Ascending aorta (tissue), 2 donors: ENCODE measurements at regions not wholly inside any gene's neighbourhood (a gene's known extent, or its start where the extent isn't known, plus 50 kb on each side); places are given as distances from the start of the nearest gene placed in this dataset.

Experiments
- DNase-seq, 2 donors: peaks; one replicate each; pipeline ENCODE4 v3.0.0-alpha.2; 2019; ENCODE audit warnings: low spot score in 2 of 2
- H3K27ac ChIP-seq, 2 donors: fragments of 200-600 bp; sonication (generic); one replicate each; pipeline ENCODE4 v1.5.1; 2016 to 2017; ENCODE audit warnings: mild to moderate bottlenecking in 1 of 2
- H3K27me3 ChIP-seq: fragments of 200-600 bp; sonication (generic); one replicate; pipeline ENCODE4 v1.5.1; 2017
- H3K36me3 ChIP-seq, 2 donors: fragments of 200-600 bp; sonication (generic); one replicate each; pipeline ENCODE4 v1.5.1; 2016
- H3K4me1 ChIP-seq, 2 donors: fragments of 200-600 bp; sonication (generic); one replicate each; pipeline ENCODE4 v1.5.1; 2016 to 2017; ENCODE audit warnings: mild to moderate bottlenecking in 1 of 2
- H3K4me3 ChIP-seq, 2 donors: fragments of 200-600 bp; sonication (generic); one replicate each; pipeline ENCODE4 v1.5.1; 2016 to 2017; ENCODE audit warnings: mild to moderate bottlenecking in 1 of 2
- H3K9me3 ChIP-seq, 2 donors: fragments of 200-600 bp; sonication (generic); one replicate each; pipeline ENCODE4 v1.5.1; 2016
- intact Hi-C: fragments of 100-400 bp; cut with DNase I; formaldehyde crosslinking; loops from one replicate; pipeline ENCODE4 v1.15.1; 2023
- TF ChIP-seq, protein P1 (sequence below), 3 experiments: fragments of 200-600 bp in 2 of 3; fragments of 450-650 bp in 1 of 3; sonication (generic) in 2 of 3; IDR thresholded peaks; one replicate each; pipeline ENCODE4 v1.5.1; 2016 to 2019; ENCODE audit warnings: antibody characterized with exemption in 3 of 3, mild to moderate bottlenecking in 1 of 3, moderate library complexity in 1 of 3

DNA sequence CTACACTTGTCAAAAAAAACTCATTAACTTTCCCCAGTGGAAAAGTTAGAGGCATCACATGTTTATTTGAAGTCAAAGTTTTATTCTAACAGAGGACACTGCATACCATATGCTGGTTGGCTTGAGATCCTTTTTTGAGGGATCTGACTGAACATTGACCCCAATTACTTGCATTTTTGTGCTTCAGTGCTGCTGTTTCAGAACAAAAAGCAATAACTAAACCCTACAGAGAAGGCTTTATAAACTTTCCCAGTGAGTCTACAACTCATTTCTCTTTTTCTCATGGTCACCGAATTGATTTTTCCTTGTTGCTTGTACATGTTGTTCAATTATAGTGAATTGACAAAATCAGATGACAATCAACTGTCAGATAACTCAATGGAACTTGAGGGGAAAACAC lies 69.3 kb upstream of the PHYHIPL start:
- H3K4me3 ChIP-seq, result no peak overlapping the region
- no peaks in the 10 kb centered on the region for H3K27me3 ChIP-seq
- H3K27ac ChIP-seq, result no peak overlapping the region
- intact Hi-C loops, result no loop called here
- TF ChIP-seq, protein P1, sequence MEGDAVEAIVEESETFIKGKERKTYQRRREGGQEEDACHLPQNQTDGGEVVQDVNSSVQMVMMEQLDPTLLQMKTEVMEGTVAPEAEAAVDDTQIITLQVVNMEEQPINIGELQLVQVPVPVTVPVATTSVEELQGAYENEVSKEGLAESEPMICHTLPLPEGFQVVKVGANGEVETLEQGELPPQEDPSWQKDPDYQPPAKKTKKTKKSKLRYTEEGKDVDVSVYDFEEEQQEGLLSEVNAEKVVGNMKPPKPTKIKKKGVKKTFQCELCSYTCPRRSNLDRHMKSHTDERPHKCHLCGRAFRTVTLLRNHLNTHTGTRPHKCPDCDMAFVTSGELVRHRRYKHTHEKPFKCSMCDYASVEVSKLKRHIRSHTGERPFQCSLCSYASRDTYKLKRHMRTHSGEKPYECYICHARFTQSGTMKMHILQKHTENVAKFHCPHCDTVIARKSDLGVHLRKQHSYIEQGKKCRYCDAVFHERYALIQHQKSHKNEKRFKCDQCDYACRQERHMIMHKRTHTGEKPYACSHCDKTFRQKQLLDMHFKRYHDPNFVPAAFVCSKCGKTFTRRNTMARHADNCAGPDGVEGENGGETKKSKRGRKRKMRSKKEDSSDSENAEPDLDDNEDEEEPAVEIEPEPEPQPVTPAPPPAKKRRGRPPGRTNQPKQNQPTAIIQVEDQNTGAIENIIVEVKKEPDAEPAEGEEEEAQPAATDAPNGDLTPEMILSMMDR (IDR thresholded peaks at IDR 0.05), result no peak
- DNase-seq, result no peak
- no peaks in the 10 kb centered on the region for H3K9me3 ChIP-seq
- H3K4me1 ChIP-seq, result no peaks in the 10 kb centered on the region
- H3K36me3 ChIP-seq, result no peaks in the 10 kb centered on the region

DNA sequence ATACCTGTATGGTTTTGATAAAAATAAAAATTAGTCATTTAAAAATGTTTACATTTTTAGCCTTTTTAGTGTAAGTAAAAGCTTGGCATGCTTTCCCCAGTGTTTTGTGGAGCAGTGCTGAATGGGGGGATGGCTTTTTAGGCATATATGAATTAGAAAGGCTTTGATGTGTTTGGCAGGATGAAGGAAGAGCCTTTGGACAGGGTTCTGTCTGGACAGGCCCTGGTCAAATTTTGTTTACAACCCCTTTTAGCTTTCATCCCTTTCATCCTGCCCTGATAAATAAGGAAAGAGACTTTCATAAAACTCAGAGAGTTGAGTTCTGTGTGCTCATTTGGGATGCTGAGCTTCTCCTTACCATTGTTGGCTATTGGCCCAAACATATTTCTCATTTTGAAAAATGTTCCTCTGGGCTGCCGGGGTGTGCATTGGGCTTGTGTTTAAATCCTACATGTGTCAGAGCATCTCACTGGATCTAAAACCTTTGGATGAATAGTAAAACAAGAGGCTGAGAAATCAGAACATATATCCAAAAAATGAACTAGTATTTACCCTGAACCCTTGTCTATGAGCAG lies 68.1 kb upstream of the PHYHIPL start:
- Histone ChIP-seq H3K27ac (no peak overlapping the region), H3K36me3 (no peaks in the 10 kb centered on the region), H3K27me3 (no peaks in the 10 kb centered on the region), H3K9me3 (no peaks in the 10 kb centered on the region), H3K4me1 (no peaks in the 10 kb centered on the region), H3K4me3 (no peak overlapping the region)
- TF ChIP-seq, protein P1 (IDR thresholded peaks at IDR 0.05), result no peak
- intact Hi-C loops, result no loop called here
- no peak for DNase-seq

DNA sequence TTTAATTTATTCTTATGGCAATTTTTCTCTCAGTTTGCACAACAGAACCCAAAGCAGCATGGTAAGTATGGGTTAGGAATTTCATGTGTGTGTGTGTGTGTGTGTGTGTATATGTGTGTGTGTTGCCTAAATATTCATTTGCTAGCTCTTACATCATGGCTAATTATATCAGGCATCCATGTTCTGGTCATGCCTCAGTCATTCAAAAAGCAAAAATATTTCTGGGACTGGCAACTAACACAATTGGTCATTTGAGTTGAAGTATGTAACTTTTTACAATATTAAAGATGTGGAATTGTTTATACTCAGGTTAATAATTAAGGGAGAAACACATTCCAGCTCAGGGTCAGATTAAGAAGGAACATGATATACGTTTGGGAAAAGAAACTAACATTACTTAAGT lies 67.6 kb upstream of the PHYHIPL start:
- Histone ChIP-seq H3K9me3 (no peaks in the 10 kb centered on the region), H3K36me3 (no peaks in the 10 kb centered on the region), H3K4me1 (no peaks in the 10 kb centered on the region), H3K27ac (no peak overlapping the region), H3K4me3 (no peak overlapping the region), H3K27me3 (no peaks in the 10 kb centered on the region)
- intact Hi-C loops, result no loop called here
- DNase-seq, result no peak
- TF ChIP-seq, protein P1 (IDR thresholded peaks at IDR 0.05), result no peak

DNA sequence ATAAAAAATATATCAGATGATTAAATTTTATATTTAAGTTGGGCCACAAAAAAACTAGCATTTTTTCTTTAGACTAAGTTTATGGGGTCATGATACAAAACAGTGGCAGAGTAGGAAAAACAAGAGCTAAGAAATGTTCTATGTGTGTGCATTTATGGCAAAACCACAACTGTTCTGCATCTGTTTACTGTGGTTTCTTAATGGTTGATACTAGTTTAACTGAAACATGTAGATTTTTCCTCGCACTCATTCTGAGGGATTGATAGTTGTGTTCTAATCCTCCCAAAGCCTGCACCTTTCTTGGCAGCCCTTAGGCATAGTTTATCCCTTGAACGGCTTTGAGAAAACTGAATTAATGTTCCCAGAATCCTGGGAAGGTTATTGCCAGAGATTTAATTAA lies 66.6 kb upstream of the PHYHIPL start:
- Histone ChIP-seq H3K36me3 (no peaks in the 10 kb centered on the region), H3K4me3 (no peak overlapping the region), H3K9me3 (no peaks in the 10 kb centered on the region), H3K27me3 (no peaks in the 10 kb centered on the region), H3K27ac (no peak overlapping the region), H3K4me1 (no peaks in the 10 kb centered on the region)
- DNase-seq, result no peak
- intact Hi-C loops, result no loop called here
- TF ChIP-seq, protein P1 (IDR thresholded peaks at IDR 0.05), result no peak

DNA sequence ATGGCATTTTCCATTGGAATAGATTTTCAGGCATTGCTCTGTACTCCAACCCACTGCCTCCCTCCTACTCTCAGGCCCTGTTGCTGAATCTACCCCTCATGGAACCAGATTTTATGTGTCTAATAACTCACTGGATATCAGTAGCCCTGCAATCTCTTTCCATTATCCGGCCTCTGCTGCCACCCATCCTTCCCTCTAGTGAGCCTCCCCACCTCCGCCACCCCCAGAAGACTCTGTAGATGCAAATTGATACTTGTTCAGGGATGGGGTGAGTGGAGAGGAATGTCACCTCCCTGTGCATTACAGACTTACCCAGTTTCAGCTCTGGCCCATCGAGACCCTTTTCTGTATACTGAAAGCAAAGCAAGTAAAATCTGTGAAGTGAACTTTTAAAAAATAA lies 52.3 kb upstream of the PHYHIPL start:
- Histone ChIP-seq H3K9me3 (peaks cover 0 to 5% of the 10 kb centered on the region in 2 donors), H3K27ac (no peak overlapping the region), H3K4me1 (no peaks in the 10 kb centered on the region), H3K27me3 (no peaks in the 10 kb centered on the region), H3K36me3 (no peaks in the 10 kb centered on the region), H3K4me3 (no peak overlapping the region)
- TF ChIP-seq, protein P1 (IDR thresholded peaks at IDR 0.05), result no peak
- DNase-seq, result no peak
- intact Hi-C loops, result no loop called here

DNA sequence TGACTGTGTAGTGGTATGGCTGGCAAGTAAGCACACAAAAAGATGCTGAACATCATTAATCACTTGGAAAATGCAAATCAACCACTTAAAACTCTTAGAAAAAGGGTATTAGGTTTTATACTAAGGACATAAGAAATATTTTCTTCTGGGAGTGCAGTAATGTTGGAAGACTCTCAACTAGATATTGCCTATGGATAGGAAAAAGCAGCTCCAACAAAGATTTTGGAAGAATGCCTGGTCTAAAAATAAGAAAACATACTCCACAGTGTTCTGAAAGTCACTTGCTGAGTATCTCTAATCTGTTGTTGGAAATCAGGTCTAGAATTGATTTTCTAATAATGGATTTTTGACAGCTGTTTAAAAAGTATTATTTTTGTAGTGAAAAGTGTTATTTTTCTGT lies 50.8 kb upstream of the PHYHIPL start:
- Histone ChIP-seq H3K4me1 (no peaks in the 10 kb centered on the region), H3K36me3 (no peaks in the 10 kb centered on the region), H3K4me3 (no peak overlapping the region), H3K27ac (no peak overlapping the region), H3K9me3 (peaks cover 0 to 5% of the 10 kb centered on the region in 2 donors), H3K27me3 (no peaks in the 10 kb centered on the region)
- TF ChIP-seq, protein P1 (IDR thresholded peaks at IDR 0.05), result no peak
- no peak for DNase-seq
- intact Hi-C loops, result no loop called here
